ENCODE measurements at regions not wholly inside any gene's neighbourhood (a gene's known extent, or its start where the extent isn't known, plus 50 kb on each side); places are given as distances from the start of the nearest gene placed in this dataset.

GRCh38 chr9:12972608-12973589 is 198.1 kb downstream of the LURAP1L start:
- no peak for TF ChIP-seq CTCF (conservative IDR thresholded peaks at IDR 0.05; ENCODE audit: low read depth, low read length)
- TF ChIP-seq EZH2 (IDR thresholded peaks at IDR 0.05; ENCODE audit: borderline replicate concordance, low read depth, low read length, poor library complexity, severe bottlenecking), result no peak

Measured in A673 (cell line).